GM12864 (cell line): ENCODE measurements at regions not wholly inside any gene's neighbourhood (a gene's known extent, or its start where the extent isn't known, plus 50 kb on each side); places are given as distances from the start of the nearest gene placed in this dataset.

Experiments
- DNase-seq: peaks from one replicate; pipeline ENCODE4 v3.0.0-alpha.2; 2011; ENCODE audit warnings: low read depth
- H3K4me3 ChIP-seq: 2 replicates; pipeline ENCODE4 v1.5.1; 2011; ENCODE audit warnings: mild to moderate bottlenecking, low read depth, low read length, control low read depth
- CTCF ChIP-seq: IDR thresholded peaks from 2 replicates; pipeline ENCODE4 v1.5.1; 2011; ENCODE audit warnings: low read depth, mild to moderate bottlenecking, moderate library complexity, low read length, control low read depth, inconsistent platforms; ENCODE audit errors: missing control alignments

GRCh38 chr16:61289141-61289540 is 747.1 kb downstream of the CDH8 start:
- no peak for TF ChIP-seq CTCF
- DNase-seq = no peak
- H3K4me3 ChIP-seq = no peak overlapping the region

- DNase-seq = no peak
- no peak for TF ChIP-seq CTCF
These were observed 758.4 kb downstream of the CDH8 start for GRCh38 chr16:61277849-61278248.

GRCh38 chr16:61274211-61274610 is 762.0 kb downstream of the CDH8 start:
- TF ChIP-seq CTCF = no peak
- DNase-seq = no peak

More at GRCh38 chr16:61277849-61278248, 758.4 kb downstream of the CDH8 start:
- no peak overlapping the region for H3K4me3 ChIP-seq

DNA sequence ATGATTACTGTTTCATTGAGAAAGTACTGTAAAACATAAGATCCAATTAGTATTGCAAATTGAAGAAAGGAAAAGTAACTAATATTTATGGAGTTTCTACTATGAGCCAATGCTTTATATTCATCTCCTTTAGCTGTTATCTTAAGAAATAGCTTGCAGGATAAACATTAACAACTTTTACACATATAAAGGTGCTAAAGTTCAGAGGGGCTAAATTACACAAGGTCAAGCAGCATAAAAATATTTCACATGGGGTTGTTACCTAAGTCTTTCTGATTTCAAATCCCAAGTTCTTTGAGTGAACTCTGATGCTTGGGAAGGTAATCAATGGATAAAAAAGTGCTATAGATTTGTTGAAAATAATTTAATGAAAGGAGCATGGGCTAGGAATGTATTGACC is 765.5 kb downstream of the CDH8 start:
- TF ChIP-seq CTCF = no peak
- DNase-seq = no peak
- H3K4me3 ChIP-seq = no peak overlapping the region

More at GRCh38 chr16:61274211-61274610, 762.0 kb downstream of the CDH8 start:
- H3K4me3 ChIP-seq = no peak overlapping the region

DNA sequence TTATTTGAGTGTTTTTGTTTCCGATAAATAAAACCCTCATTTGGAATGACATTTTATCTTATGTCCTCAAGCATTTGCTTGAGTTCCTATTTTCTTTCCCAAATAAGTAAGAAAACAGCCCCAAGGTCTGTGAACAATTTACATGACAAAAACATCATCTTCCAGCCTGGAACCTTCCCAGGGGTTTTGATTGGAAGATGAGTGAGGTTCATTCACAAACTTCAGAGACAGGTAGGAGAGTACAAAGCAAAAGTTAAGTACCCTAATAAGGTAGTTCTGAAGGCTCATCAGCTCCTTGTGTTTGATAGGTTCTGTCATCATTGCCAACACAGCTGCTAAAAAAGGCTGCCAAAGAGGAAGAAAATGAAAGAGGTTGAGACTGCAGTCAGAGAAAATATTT is 772.8 kb downstream of the CDH8 start:
- DNase-seq = no peak
- TF ChIP-seq CTCF = no peak
- no peak overlapping the region for H3K4me3 ChIP-seq

- DNase-seq = no peak
- no peak for TF ChIP-seq CTCF
- no peak overlapping the region for H3K4me3 ChIP-seq
These were observed 774.9 kb downstream of the CDH8 start for GRCh38 chr16:61261315-61261714.

DNA sequence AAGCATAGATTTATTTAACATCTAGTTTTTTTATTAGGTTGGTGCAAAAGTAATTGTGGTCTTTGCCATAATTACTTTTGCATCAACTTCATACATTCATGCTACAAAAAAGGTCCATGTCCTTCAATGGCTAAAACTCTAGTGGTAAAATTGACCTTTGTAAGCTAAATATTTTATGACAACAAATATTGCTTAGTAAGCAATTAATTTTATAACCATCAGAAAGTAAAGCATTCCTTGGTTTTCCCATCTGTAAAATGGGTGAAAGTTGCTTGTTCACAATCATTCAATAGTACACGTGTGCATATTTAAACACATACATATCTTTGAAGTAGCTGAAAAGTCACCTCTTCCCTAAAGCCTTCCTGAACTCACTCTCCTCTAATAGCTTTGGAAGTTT is 789.6 kb downstream of the CDH8 start:
- TF ChIP-seq CTCF = no peak
- no peak overlapping the region for H3K4me3 ChIP-seq
- no peak for DNase-seq
